ENCODE measurements at regions not wholly inside any gene's neighbourhood (a gene's known extent, or its start where the extent isn't known, plus 50 kb on each side); places are given as distances from the start of the nearest gene placed in this dataset.

DNA sequence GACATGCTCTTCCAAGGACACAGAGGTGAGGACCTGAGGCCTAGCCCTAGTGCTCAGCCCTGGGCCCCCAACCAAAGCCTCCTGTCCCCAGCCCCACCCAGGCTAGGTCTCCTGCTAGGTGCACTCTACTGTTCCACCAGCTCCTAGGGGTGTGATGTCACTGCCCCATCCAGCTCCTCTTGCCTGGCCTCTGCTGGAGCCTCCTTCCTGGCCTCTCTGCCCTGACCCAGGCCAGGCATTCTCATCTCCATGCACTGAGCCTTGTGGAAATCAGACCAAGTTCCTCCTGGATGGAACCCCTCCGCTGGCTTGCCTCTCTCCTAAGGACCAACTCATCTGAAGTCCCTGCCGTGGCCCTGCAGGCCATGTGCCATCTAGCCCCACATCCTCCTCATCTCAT, 156.8 kb downstream of the INHBB start:
- DNase-seq (ENCODE audit: low spot score), result no peak
- in situ Hi-C loops (cut with MboI; ENCODE audit: low sequenced_read_pairs, unreplicated experiment), result no loop called here
- no peak for TF ChIP-seq CTCF (IDR thresholded peaks at IDR 0.05; ENCODE audit: borderline replicate concordance, control extremely low read depth, extremely low read depth, insufficient read depth, missing control alignments)

GRCh38 chr2:120503206-120503792, 157.4 kb downstream of the INHBB start:
- no peak for TF ChIP-seq CTCF (IDR thresholded peaks at IDR 0.05; ENCODE audit: borderline replicate concordance, control extremely low read depth, extremely low read depth, insufficient read depth, missing control alignments)
- no peak for DNase-seq (ENCODE audit: low spot score)
- in situ Hi-C loops (cut with MboI; ENCODE audit: low sequenced_read_pairs, unreplicated experiment), result no loop called here

DNA sequence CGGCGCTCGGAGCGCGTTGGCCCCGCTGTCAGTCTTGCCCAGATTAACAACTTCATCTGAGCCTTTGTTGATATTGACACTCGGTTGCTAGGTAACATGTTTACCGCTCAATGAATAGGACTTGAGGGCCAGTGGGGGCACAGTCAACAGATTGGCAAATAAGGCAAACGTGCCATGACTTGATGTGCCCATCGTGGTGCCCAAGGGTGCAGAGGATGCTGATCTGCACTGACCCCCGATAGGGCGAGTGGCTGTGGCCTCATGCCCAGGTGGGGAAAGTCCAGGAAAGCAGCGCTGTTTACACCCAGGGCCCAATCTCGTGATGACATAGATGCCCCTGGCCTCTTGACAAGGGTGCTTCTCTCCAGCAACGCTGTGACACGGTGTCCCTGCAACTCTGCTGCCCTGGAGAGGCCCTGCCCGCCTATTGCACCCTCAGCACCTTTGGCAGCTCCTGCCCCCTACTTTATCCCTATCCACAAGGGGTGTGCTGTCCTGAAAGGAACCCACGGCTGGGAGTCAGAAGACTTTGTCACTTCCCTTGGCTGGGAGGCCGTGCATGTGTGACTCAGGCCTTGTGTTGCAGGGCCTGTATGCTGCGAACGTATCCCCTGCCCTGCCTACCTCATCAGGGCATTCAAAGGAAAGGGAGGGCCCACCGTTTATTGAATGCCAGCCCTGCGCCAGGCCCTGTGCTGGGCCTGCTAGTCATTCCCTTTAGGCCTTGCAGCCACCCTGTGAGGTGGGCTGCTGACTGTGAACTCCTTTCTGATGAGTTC, 158.0 kb downstream of the INHBB start:
- no peak for TF ChIP-seq CTCF (IDR thresholded peaks at IDR 0.05; ENCODE audit: borderline replicate concordance, control extremely low read depth, extremely low read depth, insufficient read depth, missing control alignments)
- no peak for DNase-seq (ENCODE audit: low spot score)
- in situ Hi-C loops (cut with MboI; ENCODE audit: low sequenced_read_pairs, unreplicated experiment), result no loop called here

DNA sequence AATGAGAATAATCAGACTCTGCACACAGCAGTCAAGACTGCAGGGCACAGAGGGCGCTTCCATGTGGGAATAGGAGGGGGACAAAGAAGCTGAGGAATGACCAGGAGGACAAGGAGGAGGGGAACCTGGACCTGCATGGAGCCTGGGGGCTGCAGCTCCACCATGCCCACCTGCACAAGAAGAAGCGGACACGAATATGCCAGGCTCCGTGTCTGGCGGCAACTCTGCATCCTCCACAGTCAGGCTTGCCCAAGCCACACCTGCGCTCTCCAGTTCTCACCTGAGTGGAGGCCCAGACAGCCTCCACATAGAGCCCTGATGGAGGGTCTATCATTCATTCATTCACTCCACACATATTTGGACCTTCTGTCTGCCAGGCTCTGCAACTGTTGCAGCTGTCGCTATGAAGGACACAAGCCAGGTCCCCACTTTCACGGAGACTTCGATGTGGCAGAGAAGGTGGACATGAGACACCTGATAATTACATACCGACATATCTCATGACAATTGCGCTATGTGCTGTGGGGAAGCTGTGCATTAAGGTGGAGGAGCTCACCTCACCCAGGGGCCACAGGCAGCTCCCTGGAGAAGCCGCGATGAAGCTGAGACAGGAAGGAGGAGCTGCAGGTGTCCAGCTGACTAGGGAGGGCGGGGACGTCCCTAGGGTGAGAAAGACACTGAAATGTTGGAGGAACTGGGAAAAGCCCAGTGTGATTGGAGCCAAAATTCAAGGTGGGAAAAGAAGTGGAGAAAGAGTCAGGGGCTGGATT, 159.2 kb downstream of the INHBB start:
- in situ Hi-C loops (cut with MboI; ENCODE audit: low sequenced_read_pairs, unreplicated experiment), result no loop called here
- TF ChIP-seq CTCF (IDR thresholded peaks at IDR 0.05; ENCODE audit: borderline replicate concordance, control extremely low read depth, extremely low read depth, insufficient read depth, missing control alignments), result no peak
- no peak for DNase-seq (ENCODE audit: low spot score)

DNA sequence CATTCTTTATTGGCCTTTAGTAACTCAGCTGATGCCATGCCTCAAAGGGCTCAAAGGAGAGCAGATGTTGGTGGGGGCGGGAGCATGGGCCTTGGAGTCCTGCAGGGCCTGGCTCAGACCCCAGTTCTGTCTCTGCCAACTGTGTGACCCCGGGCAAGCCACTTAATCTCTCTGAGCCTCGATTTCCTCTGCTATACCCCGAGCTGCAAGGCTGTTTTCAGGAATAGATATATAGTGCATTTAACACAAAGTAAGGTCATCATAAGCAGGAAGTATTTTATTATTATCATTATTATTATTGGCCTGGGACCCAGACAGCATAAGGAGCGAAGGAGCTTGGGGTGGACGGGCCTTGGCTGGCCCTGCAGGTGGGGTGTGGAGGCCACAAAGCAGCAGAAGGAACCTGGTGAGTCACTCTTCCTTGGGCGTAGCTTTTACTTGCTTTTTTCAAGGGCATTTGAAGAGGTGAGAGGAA, 162.7 kb downstream of the INHBB start:
- in situ Hi-C loops (cut with MboI; ENCODE audit: low sequenced_read_pairs, unreplicated experiment), result no loop called here
- no peak for DNase-seq (ENCODE audit: low spot score)
- TF ChIP-seq CTCF (IDR thresholded peaks at IDR 0.05; ENCODE audit: borderline replicate concordance, control extremely low read depth, extremely low read depth, insufficient read depth, missing control alignments), result no peak

DNA sequence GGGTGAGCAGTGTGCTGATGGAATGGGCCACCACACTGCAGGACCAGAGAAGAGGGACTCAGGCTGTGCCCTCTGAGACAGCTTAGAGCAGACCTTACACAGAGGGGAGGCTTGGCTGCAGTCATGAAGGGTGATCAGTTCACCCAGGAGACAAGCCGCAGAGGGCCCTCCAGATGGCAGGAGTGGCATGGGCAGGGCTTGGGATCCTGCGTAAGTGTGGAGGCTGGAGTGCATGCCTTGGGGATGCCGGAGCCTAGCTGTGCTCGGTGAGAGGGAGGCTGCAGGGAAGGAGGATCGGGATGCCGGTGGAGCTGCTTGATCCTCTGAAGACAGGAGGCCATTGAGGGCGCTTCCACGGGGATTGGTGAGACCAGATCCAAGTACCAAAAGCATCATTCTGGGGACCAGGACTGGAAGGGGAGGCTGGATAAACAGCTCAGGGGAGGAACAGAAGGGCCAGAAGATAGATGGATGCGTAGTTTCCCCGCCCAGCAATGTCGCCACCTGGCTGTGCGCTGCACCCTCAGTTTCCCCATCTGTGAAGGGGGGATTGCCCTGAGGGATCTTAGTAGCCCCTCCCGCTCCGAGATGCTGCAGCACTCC, 163.4 kb downstream of the INHBB start:
- in situ Hi-C loops (cut with MboI; ENCODE audit: low sequenced_read_pairs, unreplicated experiment), result no loop called here
- no peak for DNase-seq (ENCODE audit: low spot score)
- no peak for TF ChIP-seq CTCF (IDR thresholded peaks at IDR 0.05; ENCODE audit: borderline replicate concordance, control extremely low read depth, extremely low read depth, insufficient read depth, missing control alignments)
